MV-4-11 (cell line): ENCODE measurements at regions not wholly inside any gene's neighbourhood (a gene's known extent, or its start where the extent isn't known, plus 50 kb on each side); places are given as distances from the start of the nearest gene placed in this dataset.
"Not testable (repeated sequence)": the region's sequence is repeated elsewhere in the genome, so short reads cannot be mapped to it uniquely, and the experiment has no call there.

ENCODE experiments used
- DNase-seq: peaks from one replicate; lab custom pipeline; 2025; lab: John Stamatoyannopoulos, UW

DNA sequence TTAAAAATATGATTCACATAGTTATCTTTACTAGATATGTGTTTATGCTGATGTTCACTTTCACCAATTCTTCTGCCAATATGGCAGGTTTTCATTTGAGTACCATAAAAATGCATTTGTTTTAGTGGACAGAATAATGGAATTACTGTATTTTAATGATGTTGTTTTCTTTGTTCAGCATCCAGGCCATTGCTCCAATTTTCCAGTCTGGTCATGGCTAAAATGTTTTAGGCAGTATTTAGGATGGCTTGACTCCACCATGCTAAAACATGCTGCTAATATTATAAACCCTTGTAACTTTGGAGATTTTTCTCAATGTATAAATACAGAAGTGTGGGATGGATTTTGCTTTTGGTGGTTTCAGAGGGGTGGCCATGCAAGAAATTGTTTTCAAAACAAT is 273.0 kb upstream of the RPS23 start:
- no peak for DNase-seq

- DNase-seq = no peak
These were observed 271.1 kb upstream of the RPS23 start for GRCh38 chr5:82549263-82549662.

- DNase-seq = no peak
These were observed 265.9 kb upstream of the RPS23 start for GRCh38 chr5:82544004-82544403.

DNA sequence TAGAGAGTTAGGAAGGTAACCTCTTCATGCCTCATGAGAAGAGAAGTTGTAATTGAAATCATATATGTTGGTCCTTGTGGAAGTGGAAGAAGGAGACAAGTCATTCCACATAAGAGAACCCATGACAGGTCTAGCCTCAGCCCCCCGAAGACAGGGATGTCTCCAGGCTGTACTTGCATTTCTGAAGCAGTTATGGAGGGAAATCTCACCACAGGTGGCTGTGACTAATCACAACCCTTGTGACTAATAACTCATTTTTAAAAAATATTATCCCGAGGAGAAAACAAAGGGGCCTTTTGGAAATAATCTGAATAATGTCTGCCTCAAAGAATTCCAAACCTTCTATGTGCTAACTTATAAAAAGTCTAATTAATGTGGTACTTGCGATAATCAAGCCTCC is 262.1 kb upstream of the RPS23 start:
- DNase-seq = no peak

- DNase-seq = no peak
These were observed 260.3 kb upstream of the RPS23 start for GRCh38 chr5:82538339-82539034.

DNA sequence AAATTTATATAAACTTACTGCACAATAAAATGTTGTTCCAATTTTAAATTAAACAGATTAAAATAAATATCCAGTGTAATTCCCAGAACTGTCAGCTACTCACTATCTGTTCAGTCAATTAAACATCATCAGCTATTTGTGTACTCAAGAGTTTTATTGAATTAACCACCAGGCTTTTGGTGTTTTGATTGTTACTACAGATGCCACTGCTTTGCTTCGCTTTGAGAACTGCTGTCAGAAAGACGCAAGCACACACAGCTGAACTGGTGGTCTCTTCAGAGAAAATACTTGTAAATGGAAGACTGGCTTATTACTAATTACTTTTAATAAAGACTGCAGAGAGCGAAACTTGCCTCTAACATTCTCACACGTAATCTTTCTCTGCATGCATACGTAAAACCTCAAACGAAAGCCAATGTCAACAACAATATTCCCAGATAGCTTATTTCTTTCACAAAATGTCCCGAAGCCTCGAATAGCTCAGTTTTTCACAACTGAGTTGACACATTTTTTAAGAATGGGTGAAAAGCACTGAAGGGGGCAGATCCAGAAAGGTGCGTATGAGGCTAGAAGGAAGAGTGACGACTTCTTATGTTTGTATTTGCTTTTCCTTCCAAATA is 259.6 kb upstream of the RPS23 start:
- no peak for DNase-seq

DNA sequence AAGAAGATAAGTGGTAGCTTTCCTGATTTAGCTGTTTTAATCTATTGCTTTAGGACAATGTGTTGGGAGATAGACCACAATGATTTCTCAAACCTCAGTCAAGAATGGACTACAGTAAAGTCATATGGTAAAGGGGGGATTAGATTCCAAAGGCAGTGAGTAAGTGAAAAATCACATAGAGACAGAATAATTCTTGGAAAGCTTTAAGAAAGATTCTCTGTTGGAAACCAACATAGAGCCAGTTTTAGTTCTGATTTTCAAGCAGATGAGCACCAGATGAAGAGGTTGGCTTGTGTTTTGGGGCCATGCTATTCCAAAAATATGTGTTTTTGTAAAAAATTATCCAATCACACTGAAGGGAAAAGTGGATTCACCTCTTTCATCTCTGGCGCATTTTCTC is 256.8 kb upstream of the RPS23 start:
- DNase-seq = no peak

DNA sequence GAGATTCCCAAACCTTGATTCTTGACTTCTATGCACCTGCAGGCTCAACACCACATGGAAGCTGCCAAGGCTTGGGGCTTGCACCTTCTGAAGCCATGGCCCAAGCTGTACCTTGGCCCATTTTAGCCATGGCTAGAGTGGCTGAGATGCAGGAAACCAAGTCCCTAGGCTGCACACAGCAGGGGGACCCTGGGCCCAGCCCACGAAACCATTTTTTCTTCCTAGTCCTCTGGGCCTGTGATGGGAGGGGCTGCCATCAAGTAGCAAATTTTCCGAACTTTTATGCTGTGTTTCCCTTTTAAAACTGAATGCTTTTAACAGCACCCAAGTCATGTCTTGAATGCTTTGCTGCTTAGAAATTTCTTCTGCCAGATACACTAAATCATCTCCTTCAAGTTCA is 253.9 kb upstream of the RPS23 start:
- not testable (repeated sequence) for DNase-seq

DNA sequence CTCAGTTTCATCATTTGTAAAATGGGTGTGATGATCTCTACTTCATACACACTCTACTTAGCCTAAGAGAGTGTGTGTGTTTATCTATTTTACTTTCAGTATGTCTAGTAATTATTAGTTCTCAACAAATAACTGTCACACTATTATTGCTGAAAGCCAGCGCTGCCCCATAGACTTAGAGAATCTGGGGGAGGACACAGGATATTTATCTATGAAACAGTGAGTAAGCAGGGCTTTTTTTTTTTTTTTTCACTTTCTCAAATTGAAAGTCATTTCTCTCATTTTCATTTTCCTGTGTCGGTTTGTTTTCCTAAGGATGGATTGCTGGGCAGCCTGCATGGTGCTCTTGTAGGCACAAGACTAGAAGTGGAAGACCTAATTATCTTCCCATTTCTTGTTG is 248.4 kb upstream of the RPS23 start:
- no peak for DNase-seq

DNA sequence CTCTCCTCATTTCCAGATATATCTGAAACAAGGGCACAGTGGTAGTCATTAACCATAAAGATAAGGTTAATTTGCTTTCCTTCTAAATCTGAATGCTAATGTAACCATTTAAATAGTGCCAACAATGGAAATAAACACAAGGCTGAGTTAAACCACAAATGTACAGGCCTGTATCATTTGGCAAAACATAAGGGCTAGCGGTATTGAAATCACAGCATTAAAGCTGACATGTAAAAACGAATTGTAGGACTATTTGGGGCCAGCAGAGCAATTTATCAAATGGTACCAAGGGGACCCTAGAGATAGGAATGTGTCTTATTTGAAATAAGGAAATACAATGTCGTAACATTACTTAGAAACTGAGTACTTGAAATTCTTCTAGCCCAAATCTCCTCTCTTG is 247.5 kb upstream of the RPS23 start:
- no peak for DNase-seq

DNA sequence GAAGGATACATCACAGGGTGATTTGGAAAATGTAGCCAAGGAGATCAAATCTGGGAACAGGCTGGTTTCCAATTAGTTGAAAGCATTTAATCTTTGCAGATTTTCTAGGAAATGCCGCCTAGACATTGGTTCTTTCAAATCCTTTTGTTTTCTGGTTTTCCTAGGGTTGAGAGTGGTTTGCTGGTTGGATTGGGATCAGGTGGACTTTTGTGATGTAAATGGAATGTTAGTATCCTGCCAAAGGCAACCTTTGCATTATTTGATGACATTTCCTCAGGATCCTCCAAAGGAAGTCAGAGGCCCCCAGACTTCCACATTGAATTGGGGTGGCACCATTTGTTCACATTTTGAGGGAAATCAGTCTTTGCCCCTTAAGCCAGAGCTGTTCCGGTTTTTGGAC is 245.5 kb upstream of the RPS23 start:
- no peak for DNase-seq

DNA sequence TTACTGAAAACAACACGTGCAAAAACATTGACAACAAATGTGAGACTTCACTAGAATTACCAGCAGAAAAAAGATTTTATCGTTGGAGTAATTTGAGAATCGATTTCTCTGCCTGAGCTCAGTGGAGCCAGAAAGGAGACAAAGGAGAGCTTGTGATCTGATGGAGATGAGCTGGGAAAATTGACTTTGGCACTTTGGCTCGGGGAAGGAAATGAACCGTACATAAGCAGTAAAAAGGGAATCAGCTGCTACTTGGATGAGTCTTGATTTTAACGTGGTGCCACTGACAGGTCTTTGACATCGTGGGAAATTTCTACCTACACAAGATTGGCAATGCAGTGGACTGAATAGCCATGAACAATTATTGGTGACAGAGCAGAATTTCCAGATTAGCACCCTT is 244.7 kb upstream of the RPS23 start:
- DNase-seq = no peak

DNA sequence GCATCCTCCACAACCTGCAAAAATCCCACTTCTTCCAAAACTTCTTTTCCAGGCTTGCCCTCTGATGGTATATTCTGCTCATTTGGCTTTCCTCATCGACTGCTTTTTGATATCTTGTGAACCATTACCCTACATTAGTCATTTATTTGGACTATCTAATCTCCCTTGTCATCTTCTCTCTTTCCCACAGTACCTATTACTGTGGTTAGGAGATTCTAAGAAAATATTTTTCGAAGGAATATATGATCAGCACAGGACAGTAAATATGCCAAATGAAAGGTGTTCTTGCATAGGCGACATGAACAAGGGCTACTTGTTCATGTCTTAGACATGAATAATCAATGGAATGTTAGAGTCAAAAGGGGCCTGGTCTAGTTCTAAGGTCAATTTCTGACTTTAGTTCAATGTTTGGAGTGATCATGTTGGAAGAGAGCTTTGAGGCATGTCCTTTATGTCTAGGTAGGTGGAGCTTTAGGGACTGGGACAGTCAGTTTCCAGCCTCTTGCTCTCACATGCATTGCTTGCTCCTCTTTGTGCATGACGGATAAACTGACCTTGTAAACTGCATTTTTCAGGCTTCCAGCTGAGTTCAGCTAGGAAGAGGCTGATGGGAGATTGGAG is 243.4 kb upstream of the RPS23 start:
- DNase-seq = no peak

DNA sequence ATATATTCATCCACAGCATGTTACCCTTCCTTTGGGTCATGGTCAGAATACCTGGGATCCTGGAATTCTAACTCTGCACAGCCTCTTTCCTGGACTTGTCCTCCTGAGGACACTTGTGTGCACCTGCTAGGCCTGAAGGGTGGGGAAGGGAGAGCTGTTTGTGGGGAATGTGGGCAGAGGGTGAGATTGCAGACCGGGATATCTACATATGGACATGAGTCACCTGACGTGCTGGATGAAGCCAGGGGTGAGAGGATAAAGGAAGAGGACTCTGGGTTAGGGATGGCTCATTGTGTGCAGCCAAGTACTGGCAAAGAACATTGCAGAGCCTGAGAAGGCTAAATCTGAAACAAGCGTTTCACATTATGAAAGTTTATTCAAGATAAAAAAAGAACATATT is 241.4 kb upstream of the RPS23 start:
- DNase-seq = no peak

DNA sequence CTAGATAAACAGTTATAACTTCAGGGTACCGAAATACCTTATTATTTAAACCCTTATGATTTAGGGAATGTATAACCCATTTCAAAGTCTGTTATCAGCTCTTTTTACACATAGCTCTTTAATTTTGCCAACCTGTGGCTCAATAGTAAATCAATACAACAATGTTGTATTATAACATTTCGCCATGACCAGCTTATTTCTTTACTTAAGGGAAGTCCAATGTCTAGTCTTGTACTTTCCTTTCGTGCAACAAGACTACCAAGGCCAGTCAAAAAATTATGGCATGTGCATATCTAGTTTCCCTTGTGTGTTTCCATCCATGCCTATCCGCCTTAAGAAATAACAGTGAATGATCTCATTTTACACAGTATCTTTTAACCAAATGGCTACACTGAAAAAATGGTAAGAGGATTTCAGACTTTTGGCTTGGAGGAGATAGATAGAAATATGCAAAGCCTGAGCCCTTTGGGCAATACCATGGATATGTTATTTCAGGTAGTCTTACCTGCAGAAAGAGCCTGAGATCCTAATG is 239.5 kb upstream of the RPS23 start:
- DNase-seq = no peak

DNA sequence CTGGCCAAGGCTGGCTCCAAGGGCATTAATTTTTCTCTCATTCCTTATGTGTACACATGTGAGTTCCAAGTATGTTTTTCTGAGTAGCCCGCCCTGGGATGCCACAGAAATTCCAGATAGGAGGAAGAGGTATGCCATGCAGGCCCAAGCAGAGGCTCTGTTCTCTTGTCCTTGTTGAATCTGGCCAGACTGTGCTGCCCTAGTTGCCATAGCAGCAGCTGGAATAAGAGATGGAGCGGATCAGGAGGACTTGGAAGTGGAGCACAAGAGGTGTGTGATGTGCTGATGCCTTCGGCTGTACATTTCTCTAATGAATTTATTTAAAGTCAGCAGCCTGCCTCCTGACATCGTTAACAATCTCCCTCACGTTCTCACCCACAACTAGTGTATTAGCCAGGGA is 235.6 kb upstream of the RPS23 start:
- DNase-seq = no peak

- DNase-seq = no peak
These were observed 233.9 kb upstream of the RPS23 start for GRCh38 chr5:82512025-82512424.

DNA sequence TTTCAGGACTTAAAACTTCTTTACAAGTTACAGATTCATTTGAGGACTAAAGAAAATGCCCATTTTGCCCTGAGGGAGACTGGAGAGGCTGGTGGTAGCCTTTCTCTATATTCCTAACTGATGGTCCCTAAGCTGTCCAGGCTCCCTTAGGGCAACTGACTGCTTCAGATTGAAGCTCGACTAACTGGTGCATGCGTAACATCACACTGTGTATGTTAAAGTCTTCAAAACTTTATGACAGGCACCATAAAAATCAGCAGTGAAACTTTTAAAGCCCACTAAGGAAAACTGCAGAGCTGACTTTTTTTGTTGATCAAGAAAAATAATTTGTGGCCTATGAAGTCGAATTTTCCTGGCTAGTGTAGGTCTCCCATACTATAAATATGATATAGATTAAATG is 233.0 kb upstream of the RPS23 start:
- DNase-seq = no peak

- no peak for DNase-seq
These were observed 231.6 kb upstream of the RPS23 start for GRCh38 chr5:82509762-82510161.

GRCh38 chr5:82506390-82506789 is 228.2 kb upstream of the RPS23 start:
- DNase-seq = not testable (repeated sequence)

DNA sequence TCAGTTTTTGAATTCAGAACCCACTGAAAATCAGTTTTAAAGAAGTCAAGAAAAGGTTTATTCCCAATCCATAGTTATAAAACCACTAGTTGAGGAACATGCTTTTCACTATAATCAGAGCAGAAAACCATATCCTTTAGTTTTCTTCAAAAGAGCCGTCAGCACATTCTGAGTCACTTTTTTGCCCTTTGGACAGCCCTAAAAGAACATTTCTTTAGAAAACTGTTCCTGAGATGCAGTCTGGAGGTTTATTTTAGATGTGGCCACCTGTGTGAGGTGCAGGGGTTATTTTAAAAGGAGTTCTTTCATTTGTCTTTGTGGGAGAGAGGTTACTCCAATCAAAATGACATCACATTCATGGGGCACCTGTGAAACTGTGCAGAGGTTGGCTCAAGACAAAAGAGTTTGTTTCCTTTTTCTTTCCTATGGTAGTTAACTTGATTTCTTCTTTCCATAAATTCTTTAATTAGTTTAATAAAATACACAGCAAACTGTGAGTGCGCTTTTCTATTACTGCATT is 221.6 kb upstream of the RPS23 start:
- DNase-seq = no peak

- no peak for DNase-seq
These were observed 219.1 kb upstream of the RPS23 start for GRCh38 chr5:82497242-82497641.

DNA sequence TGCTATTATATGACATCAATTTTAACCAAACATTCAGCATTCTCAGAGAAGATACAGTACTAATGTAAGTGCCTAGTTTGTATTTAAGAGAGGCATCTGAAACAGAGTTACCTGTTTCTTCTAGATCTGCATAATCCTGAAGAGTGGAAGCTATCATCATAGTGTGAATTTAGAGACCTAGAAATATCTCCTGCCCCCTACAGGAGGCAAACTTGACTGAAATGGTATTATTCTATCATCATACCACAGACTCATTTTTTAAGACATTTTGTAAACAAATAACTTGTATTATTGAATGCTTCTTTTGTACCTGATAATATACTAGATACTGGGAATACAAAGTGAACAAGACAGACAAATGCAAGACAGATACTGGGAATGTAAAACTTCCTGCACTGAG is 216.8 kb upstream of the RPS23 start:
- DNase-seq = no peak
